DMS153 (cell line): ENCODE measurements at regions not wholly inside any gene's neighbourhood (a gene's known extent, or its start where the extent isn't known, plus 50 kb on each side); places are given as distances from the start of the nearest gene placed in this dataset.

Source experiments
- DNase-seq: peaks from one replicate; lab custom pipeline; 2025; lab: John Stamatoyannopoulos, UW

GRCh38 chr6:39992861-39993622 lies 58.8 kb upstream of the MOCS1 start:
- no peak for DNase-seq
